DMS79 (cell line): ENCODE measurements at regions not wholly inside any gene's neighbourhood (a gene's known extent, or its start where the extent isn't known, plus 50 kb on each side); places are given as distances from the start of the nearest gene placed in this dataset.
A peak's percentile ranks its signal among the peaks of the same experiment; 100 is the strongest.
"Not testable (repeated sequence)": the region's sequence is repeated elsewhere in the genome, so short reads cannot be mapped to it uniquely, and the experiment has no call there.

Experiments used
- DNase-seq: peaks from one replicate; lab custom pipeline; 2025; lab: John Stamatoyannopoulos, UW

- peak; percentile 13 for DNase-seq
Observed at GRCh38 chr12:62192180-62192902, 67.9 kb upstream of the USP15 start.

GRCh38 chr12:62192903-62193250 lies 67.3 kb upstream of the USP15 start:
- no peak for DNase-seq

- DNase-seq, result no peak
Observed at GRCh38 chr12:62194031-62194430, 66.2 kb upstream of the USP15 start.

- no peak for DNase-seq
Observed at GRCh38 chr12:62194616-62195015, 65.6 kb upstream of the USP15 start.

GRCh38 chr12:62196146-62196545 lies 64.1 kb upstream of the USP15 start:
- DNase-seq, result no peak

- not testable (repeated sequence) for DNase-seq
Observed at GRCh38 chr12:62202861-62203260, 57.3 kb upstream of the USP15 start.

- DNase-seq, result no peak
Observed at GRCh38 chr12:62205346-62205745, 54.9 kb upstream of the USP15 start.

- DNase-seq, result no peak
Observed at GRCh38 chr12:62207248-62207647, 53.0 kb upstream of the USP15 start.
